ENCODE measurements at regions not wholly inside any gene's neighbourhood (a gene's known extent, or its start where the extent isn't known, plus 50 kb on each side); places are given as distances from the start of the nearest gene placed in this dataset.

DNA sequence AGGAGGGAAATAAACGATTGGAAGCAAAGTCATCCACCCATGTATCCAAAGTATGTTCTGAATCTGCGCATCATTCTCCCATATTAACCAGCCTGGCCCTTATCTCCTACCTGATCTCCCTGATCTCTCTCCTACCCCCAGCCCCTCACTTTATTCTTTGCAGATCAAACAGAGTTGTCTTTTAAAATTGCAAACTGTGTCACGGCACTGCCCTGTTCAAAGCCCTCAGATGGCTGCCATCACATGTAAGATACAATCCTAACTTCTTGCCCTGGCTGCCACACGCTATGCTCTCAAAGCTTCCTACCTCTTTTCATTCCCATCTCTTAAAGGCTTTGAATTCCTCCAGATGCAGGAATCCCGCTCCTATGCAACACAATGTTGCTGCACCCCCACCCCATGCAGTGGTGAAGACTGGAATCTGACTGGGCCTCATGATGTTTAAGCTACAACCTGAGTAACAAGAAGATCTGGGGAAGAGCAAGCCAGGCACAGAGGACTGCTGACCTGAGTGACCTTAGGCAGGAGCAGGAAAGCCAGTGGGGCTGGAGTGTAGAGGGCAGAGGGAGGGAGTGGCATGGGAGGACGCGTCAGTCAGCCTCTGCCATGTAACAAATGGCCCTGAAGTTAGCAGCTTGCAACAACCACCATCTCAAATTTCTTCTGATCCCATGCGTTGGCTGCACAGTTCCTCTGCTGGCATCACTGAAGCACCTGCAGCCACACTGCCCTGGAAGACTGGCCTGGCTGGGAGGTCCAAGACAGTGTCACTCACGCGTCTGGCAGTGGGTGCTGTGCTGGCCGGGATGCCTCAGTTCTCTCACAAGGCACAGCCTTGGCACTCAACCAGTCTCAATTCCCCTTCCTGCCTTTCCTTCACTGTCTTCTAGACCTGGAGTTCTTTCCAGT is 382.8 kb downstream of the BCL11B start:
- no peak for DNase-seq

DNA sequence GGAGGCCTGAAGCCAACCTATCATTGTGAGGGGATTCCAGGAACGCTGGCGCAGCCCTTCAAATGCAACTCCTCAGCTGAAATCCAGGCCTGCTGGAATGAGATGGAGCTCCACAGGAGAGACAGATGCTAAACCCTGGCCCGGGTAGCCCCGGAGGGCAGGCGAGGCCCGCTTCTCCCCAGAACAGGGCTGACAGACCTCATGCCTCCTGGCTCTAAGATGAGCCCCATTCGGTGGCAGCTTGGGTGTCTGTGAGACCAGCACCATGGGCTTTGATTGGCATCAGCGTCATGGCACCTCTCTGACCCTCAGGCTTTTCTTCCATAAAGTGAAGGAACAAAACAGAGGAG is 382.2 kb downstream of the BCL11B start:
- DNase-seq, result no peak

DNA sequence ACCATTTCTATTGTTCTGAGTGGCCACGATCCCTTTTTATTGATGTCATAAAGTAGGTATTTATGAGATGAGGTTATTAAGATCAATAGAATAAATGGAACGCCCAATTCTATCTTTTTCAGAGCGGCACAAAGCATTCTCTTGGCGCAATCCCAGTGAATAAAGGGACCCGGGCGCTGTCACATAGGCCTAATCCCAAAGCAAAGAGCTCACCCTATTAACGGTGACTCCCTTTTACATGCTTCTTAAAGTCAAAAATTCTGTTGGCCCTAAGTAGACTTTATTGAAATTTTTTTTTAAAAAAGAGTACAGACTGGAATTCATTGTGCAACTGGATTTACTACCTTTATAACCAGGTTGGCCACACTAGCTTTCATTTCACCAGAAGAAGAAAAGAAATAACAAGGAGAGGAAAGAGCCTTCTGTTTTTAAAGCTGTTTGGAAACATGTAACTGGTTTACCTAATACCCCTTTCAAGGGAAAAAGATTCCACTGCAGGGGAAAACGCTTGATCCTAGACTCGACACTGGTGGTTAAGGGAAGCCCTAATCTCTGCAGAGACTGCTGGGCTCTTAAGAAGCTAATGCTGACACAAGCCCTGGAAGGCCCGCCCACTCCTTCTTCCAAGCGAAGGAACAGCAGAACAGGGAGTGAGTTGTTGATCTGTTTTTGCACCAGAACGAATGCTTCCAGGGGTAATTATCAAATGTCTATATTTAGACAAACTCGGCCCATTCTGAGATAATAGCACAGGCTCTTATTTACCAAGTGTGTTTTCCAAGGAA is 381.2 kb downstream of the BCL11B start:
- no peak for DNase-seq

DNA sequence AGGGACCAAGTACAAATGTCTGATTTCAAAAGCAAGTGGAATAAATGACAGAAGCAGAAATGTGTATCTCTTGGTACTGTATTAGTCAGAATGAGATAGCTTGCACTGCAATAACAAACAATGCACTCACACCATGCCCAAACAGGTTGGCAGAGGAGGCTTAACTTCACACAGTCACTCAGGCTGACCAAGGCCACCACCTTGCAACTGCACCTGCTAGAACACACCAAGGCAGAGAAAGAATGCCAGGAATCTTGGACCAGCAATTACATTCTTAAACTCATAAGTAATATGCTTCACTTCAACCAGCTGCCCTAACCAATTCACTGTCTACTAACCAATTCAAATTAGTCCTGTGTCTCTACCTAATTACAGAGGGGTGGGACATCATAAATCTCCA is 378.3 kb downstream of the BCL11B start:
- DNase-seq, result no peak

DNA sequence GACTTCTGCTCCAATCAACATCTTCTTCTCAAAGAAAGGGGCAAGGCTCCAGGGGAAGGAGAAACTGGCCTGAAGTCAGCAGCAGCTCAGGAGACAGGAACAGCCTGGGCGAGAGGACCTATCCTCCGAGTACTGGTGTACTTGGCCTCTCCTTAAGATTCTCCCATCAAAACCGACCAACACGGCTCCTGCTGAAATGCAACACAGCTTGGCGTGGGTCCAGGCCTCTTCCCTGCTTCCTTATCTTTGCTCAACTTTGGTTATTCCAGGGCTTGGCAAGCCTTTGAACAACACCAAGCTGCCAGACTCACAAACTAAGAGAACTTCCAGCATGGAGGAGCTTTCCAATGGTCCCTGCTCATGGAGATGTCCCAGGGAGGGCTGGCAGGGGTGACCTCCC is 377.4 kb downstream of the BCL11B start:
- no peak for DNase-seq

DNA sequence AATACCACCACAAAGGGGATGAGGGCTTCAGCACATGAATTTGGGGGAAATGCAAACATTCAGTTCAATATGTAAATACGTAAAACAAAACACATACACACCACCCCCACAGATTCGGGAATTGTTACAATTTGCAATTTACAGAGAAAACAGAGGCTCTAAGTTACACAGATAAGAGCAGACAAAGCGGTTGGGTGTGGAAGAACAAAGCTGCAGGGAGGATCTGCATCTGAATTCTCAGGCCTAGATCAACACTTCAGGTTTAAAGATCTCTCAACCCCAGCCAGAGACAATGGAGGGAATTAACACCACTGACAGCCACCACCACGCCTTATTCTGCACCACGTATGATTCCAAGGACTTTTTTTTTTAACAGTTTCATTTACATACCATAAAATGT is 375.5 kb downstream of the BCL11B start:
- DNase-seq, result no peak

DNA sequence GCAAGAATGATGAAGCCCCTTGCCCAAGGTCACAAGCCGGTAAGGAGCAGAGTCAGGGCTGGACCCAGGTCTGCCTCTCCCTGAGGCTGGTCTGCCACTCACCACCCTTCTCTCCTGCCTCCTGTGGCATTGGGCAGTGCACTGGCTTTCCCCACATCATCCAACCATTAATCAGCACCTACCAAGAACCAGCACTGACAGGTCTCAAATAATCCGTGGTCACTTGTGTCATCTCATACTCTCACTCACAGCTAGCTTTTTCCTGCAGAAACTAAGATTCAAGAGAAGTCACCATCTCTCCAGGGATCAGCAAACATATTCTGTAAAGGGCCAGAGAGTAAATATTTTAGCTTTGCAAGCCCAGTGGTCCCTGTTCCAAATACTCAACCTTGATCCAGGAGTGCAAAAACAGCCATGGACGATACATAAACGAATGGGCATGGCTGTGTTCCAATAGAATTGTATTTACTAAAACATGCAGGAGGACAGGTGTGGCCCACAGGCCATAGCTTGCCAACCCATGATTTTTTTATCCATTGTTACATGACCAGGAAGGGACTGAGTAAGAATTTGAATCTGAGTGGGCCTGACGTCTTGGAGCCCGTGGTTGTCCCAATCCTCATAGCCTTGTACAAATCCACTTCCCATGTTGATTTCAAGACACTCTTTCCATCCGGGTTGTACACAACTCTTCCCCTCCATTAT is 374.2 kb downstream of the BCL11B start:
- DNase-seq, result no peak

DNA sequence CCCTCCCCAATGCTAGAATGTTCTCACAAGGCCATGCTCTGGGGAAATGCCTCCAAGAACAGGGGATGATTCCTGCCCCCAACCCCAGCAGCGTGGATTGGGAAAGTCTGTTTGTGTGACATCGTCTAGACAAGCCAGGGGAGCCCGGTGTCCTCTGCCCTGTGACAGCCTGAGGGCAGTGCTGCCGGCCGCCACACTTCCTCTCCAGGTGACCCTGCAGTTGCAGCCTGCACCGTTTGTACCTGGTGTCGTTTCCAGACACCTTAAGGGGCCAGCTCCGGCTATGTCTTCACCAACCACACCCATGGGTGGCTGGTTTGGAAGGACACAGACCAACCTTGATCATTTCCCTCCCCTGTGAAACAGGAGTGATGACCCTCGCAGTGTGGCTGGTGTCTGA is 372.6 kb downstream of the BCL11B start:
- no peak for DNase-seq

DNA sequence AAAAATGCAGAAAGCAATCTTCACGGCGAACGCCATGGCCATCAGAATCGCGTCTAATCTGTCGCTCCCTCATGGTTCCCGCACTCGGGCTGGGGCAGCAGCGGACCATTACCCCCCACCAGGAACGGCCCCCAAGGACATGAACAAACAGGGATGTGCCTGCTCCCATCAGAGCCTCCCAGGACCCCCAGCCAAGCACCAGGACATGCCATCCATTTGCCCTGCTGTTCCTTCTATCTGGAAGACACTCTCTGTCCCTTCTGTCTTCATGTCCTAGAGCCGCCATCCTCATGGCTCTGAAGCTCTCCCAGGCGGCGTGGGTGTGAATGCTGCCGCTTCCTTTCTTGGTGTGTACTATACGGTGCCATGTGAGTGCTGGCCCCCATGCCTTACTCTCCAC is 371.8 kb downstream of the BCL11B start:
- no peak for DNase-seq

DNA sequence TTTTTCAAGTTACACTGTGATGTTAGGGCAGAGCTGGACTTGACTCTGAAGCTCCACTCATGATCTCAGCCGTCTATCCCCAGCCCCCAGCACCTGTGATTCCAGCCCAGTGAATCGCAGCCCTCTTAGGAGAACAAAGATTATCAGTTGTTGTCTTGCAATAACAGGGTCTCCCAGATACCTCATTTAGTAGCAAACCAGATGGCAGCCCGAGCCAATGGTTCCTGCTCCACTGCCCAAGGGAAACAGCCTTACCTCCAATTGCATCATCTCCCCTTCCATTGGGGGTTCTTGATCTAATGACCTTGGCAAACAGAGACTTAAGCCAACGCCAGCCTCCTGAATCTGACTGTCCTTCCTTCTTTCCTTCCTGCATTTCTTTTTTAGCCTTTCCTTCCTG is 371.2 kb downstream of the BCL11B start:
- DNase-seq, result no peak

DNA sequence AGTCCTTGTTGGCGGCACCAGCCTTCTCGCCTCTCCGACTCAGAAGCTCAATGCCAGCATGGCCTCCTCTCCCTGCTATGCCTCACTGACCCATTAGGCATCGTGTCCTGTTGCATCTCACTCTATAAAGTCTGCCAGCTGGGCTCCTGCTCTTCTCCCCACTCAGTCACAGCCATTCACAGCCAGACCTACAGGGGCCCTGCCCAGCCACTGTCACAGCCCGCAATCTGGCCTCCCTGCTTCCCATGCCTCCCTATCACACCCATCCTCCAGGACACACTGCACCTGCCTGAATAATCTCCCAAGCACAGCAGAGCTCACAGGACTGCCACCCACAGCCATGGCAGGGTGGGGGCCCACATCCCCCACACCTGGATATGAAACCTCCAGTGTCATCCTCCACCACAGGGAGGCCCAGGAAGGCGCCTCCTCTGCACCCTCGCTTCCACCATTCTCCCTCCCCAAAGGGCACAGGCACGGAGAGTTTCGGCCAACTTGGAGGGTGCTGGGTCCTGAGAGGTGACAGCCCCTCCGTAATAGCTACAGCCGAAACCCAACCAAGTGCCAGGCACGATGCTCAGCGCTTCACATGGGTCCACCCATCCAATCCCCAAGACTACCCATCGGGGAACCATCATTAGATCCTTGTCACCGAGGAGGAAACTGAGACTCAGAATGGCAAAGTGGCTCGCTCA is 370.3 kb downstream of the BCL11B start:
- no peak for DNase-seq

DNA sequence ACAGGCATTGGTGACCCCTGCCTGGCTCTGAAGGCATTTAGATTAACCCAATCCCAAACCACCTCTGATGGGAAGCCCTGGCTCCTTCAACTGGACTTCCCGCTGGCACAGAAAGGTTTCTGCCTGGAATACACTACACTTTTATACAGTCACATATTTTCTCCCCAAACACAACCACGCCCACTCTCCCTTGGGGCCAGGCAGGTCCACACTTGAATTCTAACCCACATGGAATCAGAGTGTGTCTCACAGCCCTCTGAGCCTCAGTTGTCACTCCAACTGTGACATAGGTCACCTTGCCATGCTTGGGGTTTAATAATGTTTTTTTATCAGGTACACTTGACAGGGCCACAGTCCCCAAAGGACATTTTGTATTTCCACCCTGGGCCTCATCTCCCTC is 368.6 kb downstream of the BCL11B start:
- no peak for DNase-seq

DNA sequence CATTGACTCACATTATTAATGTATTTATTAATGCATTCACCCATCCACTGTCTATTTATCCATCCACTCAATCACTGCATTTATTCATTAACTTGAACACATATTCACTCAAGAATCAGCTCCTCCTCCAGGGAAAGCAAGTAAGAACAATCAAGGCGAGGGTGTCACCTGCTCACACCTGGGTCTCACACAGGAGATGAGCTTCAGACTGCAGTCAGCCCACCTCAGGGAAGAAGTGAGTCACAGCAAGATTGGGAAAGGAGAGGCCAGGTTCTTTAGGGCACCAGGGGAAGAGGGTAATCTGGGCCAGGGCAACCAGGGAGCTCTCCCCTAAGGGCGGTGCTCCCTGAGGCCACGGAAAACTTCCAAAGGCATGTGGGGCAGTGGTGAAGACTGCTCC is 367.3 kb downstream of the BCL11B start:
- DNase-seq, result no peak

DNA sequence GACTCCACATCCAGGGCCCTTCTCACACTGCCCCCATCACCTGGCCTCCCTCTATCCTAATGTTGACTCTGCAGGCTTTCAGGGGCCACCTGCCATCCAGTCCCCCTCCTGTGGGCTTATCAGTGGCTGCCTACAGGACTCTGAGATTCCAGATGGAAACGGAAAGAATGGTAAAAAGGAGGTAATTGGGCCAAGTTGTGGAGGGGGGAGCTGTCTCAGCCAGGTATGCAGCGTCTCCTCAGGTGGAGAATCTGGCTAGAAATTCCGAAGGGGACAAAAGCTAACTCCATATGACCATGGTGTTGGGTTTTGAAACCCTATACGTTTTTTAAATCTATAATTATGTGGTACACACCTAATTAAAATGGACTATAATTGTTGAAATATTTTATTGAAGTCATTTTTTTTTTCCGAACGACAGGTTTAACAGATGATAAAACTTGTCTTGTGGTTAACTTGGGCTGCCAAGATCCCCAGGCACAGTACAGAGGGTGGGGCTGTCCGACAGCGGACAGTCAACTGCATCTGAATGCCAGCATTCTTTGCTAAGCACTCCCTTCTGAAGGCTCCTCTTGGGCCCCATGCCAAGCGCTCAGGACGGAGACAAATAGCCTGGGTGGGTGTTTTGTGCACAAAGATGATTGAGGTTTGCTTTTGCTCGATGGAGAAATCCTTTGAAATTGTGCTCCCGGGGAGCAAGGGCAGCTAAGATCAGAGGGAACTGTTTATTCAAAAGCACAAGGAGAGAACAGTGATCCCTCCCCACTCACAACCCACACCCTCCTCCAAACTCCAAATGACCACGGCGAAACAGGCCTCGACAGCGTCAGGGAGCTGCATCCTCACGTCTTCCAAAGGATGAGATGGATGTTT is 365.6 kb downstream of the BCL11B start:
- no peak for DNase-seq

DNA sequence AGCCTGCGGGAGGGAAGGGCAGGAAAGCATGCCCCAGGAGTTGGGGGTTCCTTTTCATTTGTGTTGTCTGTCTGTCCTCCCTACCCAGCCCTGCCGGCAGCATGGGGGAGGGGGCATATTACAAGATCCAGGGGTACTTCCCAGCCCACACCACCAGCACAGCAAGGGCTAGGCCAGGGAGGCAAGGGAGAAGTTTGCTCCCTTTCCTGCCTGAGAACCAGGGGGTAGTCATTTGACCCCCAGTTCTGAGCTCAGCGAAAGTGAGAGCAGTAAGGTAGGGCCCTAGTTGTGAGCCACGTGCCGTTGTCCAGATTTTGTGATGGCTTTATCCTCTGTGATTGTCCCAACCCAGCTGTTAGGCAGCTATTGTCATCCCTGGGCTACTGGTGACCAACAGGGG is 364.7 kb downstream of the BCL11B start:
- DNase-seq, result no peak

DNA sequence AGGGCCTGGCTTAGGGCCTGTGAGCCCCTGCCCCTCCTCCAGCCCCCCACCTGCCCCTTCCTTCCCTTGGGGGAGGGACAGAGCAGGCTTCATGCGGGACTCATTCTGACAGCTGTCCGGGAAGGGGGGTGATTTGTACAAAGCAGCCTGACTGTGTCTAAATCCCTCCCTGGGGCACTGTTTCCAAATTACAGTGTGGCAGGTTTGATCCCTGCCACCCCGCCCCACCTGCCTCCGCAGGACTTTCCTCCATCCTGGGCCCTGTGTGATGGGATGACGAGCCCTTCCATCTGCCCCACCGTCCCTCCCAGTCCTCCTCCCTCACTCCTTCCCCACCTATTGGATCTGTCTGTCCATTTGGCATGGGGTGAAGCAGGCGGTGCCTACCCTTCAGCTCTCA is 363.9 kb downstream of the BCL11B start:
- no peak for DNase-seq

DNA sequence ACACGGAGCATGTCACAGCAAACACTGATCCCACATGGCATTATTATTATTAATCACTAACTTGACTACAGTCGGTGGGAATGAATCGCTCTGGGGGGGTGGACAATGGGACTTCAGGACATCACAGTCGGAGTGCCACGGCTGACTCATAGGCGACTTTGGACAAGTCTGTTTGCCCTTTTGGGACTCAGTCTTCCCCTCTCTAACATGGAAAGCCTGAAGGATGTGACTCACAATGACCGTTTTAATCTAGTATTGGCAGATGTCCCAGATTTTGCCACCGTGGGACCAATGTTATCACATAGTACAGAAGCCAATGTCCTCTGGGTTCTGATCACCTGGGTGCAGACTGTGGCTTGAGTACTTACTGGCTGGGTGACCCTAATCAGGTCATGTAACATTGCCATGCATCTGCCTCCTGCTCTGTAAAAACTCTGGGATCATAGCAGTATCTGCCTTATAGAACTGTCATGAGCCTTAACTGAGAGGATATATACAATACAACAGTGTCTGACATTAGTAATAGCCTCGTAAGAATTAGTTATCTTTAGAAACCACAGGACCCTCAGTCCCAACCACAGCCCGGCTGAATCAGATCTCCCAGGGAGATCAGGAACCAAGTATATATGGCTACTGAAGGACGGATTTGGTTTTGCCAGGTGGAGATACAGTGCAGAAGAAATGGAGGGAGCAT is 362.6 kb downstream of the BCL11B start:
- no peak for DNase-seq

DNA sequence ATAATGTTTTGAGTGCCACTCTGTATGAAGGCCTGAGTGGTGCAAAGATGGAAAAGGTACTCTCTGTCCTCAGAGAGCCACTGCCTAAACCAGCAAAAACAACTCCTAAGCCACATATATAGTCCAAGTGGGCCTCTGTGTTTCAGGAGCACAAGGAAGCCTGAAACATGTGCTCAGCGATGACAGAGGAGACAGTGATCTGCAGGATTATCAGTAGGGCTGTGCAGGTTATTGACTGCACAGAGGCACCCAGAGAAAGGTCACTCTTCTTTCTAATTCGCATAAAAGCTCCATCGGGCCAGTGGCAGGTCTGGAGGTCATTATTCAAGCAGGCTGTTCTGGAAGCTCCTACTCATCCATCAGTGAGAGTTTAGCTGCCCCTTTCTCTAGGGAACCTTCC is 361.9 kb downstream of the BCL11B start:
- DNase-seq, result no peak

DNA sequence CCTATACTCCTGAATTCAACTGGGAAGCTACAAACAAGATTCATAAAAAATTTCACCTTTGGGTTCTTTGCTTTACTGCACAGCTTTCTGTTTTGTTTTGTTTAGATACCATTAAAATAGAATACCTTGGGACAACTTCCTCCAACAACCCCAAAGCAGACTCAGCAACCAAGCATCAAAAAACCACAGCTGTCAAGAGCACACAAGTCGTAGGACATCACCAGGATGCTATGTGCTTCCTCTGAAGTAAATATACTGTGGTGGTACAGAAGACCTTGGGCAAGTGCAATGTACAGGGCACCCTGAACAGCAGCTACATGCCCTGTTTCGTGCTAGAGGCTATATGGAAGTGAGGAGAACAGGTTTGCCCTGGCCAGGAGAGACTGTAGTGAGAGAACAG is 359.3 kb downstream of the BCL11B start:
- no peak for DNase-seq

DNA sequence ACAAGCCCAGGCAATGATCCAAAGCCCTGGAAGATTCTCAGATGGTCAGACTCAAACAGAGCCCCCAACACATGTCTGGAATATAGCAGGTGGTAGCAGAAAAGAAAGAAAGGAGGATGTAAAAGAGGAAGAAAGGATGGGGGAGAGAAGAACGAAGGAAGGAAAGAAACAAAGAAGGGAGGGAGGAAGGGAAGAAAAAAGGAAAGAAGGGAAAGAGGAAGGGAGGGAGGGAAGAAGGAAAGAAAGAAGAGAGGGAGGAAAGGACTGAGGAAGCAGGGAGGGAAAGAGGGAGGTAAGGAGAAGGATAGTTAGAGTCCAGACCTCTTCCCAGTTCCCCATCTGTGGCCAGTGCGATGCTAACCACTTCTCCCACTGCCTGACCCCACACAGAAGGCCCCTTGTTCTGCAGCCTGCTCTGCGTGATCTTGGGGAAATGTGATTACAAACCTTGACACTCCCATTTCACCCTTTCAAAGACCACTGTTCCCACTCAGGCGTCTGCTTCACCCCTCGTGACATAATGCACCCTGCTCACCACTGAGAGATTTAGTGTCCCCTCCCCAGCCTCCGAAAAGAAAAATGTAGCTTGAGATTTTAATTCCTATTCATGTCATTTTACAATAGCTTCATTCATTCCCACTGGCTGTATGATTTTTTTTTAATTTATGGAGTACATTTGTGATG is 357.9 kb downstream of the BCL11B start:
- DNase-seq, result no peak

DNA sequence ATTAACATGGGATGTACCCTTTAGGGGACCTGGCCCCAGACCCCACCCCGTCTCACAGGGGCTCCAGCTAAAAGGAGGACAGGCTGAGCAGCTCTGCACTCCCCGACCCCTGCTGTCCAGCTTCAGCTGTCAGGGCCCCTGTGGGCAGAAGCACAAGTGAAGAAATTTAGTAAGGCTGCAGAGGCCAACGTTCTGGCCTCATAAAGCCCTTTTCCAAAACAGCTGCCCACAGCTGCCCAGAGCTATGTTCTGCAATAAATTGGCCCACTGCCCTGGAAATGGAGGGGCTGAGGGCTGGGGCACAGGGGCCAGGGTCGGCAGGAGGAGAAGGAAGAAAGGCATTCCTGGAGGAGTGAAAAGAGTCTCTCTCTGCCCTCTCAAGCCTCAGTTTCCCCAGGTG is 357.1 kb downstream of the BCL11B start:
- DNase-seq, result no peak
